Bronchial epithelial cell (primary cell): ENCODE measurements at regions not wholly inside any gene's neighbourhood (a gene's known extent, or its start where the extent isn't known, plus 50 kb on each side); places are given as distances from the start of the nearest gene placed in this dataset.

ENCODE experiments used
- DNase-seq: peaks from one replicate; pipeline ENCODE4 v3.0.0-alpha.2; 2010; ENCODE audit warnings: low read depth
- FAIRE-seq: peaks from 2 replicates; lab custom pipeline; 2011; peaks lifted over from hg19 to GRCh38; lab: Jason Lieb, UNC
- H3K27me3 ChIP-seq: 2 replicates; pipeline ENCODE4 v1.5.1; 2011; ENCODE audit warnings: low read length; ENCODE audit not compliant: control insufficient read depth, insufficient read depth
- H3K36me3 ChIP-seq: 2 replicates; pipeline ENCODE4 v1.5.1; 2011; ENCODE audit warnings: low read length; ENCODE audit not compliant: control insufficient read depth, insufficient read depth
- H3K4me3 ChIP-seq: 2 replicates; pipeline ENCODE4 v1.5.1; 2011; ENCODE audit warnings: mild to moderate bottlenecking, low read depth, low read length, control low read depth
- TF ChIP-seq, protein P1 (sequence below): IDR thresholded peaks from 2 replicates; pipeline ENCODE4 v1.5.1; 2011; ENCODE audit warnings: mild to moderate bottlenecking, moderate library complexity, low read length, control low read depth, inconsistent platforms; ENCODE audit not compliant: insufficient read depth, severe bottlenecking

- no peak overlapping the region for H3K4me3 ChIP-seq
- no peaks in the 10 kb centered on the region for H3K36me3 ChIP-seq
- TF ChIP-seq, protein P1, sequence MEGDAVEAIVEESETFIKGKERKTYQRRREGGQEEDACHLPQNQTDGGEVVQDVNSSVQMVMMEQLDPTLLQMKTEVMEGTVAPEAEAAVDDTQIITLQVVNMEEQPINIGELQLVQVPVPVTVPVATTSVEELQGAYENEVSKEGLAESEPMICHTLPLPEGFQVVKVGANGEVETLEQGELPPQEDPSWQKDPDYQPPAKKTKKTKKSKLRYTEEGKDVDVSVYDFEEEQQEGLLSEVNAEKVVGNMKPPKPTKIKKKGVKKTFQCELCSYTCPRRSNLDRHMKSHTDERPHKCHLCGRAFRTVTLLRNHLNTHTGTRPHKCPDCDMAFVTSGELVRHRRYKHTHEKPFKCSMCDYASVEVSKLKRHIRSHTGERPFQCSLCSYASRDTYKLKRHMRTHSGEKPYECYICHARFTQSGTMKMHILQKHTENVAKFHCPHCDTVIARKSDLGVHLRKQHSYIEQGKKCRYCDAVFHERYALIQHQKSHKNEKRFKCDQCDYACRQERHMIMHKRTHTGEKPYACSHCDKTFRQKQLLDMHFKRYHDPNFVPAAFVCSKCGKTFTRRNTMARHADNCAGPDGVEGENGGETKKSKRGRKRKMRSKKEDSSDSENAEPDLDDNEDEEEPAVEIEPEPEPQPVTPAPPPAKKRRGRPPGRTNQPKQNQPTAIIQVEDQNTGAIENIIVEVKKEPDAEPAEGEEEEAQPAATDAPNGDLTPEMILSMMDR, result no peak
- no peak for FAIRE-seq
- DNase-seq, result no peak
- no peaks in the 10 kb centered on the region for H3K27me3 ChIP-seq
These were observed 82.8 kb upstream of the MAP4K3 start for GRCh38 chr2:39519886-39520285.

DNA sequence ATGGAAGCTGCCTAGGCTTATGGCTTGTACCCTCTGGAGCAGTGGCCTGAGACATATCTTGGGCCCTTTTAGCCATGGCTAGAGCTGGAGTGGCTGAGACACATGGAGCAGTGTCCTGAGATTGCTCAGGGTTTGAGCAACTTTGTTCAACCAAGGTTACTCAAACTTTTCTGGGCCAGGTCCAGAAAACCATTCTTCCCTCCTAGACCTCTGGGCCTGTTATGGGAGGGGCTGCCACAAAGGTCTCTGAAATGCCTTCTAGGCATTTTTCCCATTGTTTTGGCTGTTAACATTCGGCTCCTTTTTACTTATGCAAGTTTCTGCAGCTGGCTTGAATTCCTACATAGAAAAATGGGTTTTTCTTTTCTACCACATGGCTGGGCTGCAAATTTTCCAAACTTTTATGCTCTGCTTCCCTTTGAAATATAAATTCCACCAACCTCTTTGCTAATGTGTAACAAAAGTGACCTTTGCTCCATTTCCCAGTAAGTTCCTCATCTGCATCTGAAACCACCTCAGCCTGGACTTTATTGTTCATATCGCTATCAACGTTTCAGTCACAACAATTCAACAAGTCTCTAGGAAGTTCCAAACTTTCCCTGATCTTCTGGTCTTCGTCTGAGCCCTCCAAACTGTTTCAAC is 84.9 kb upstream of the MAP4K3 start:
- H3K4me3 ChIP-seq, result no peak overlapping the region
- no peaks in the 10 kb centered on the region for H3K27me3 ChIP-seq
- H3K36me3 ChIP-seq, result no peaks in the 10 kb centered on the region
- FAIRE-seq (no peak), DNase-seq (no peak)
- TF ChIP-seq, protein P1, result no peak

DNA sequence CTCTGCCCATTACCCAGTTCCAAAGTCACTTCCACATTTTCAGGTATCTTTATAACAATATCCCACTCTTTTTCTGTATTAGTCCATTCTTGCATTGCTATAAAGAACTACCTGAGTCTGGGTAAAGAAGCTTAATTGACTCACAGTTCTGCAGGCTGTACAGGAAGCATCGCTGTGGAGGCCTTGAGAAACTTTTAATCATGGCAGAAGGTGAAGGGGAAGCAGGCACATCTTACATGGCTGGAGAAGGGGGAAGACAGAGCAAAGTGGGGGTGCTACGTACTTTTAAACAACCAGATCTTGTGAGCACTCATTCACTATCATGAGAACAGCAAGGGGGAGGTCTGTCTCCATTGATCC is 85.4 kb upstream of the MAP4K3 start:
- TF ChIP-seq, protein P1, result no peak
- FAIRE-seq, result no peak

DNA sequence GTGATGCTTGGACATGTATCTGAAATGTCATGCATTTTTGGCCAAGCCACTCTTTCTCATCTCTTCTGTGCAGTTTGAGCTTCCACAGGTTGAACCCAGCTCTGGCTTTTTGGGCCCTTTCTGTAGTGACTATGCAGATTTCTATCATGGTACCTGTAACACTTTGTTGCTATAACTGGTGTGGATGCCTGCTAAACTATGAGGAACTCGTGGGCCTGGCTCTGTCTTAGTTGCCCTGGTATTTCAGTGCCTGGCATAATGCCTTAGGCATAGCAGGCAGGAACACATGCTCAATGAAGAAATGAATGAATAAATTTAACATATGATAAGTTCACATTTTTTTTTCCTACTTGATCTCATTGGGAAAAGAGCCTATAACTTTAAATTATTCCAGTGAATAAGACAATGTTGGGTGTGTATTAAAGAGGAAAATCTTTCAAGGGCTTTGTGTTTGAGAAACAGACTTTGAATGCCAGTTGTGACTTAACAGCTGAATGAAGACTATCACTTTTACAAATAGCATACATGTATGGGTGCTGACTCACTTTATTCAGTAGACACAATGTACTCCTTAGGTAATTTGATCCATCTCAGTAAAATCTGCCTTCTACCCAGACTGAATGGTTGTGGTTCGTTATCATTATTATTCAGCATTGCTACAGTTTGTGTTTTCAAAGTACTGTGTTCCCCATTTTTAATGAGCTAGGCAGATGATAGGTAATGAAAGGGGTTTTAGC is 86.4 kb upstream of the MAP4K3 start:
- no peak for FAIRE-seq
- H3K27me3 ChIP-seq, result no peaks in the 10 kb centered on the region
- H3K36me3 ChIP-seq, result no peaks in the 10 kb centered on the region
- no peak overlapping the region for H3K4me3 ChIP-seq
- DNase-seq, result peak; percentile 93
- TF ChIP-seq, protein P1, result no peak

More for the DNA sequence above, 85.4 kb upstream of the MAP4K3 start:
- no peak overlapping the region for H3K4me3 ChIP-seq
- H3K36me3 ChIP-seq, result no peaks in the 10 kb centered on the region
- H3K27me3 ChIP-seq, result no peaks in the 10 kb centered on the region
- DNase-seq, result no peak

GRCh38 chr2:39524061-39524460 is 87.0 kb upstream of the MAP4K3 start:
- FAIRE-seq, result no peak
- H3K4me3 ChIP-seq, result no peak overlapping the region

More at GRCh38 chr2:39524061-39524460, 87.0 kb upstream of the MAP4K3 start:
- TF ChIP-seq, protein P1, result no peak
- Histone ChIP-seq H3K36me3 (no peaks in the 10 kb centered on the region), H3K27me3 (no peaks in the 10 kb centered on the region)
- DNase-seq, result no peak
